ENCODE measurements at regions not wholly inside any gene's neighbourhood (a gene's known extent, or its start where the extent isn't known, plus 50 kb on each side); places are given as distances from the start of the nearest gene placed in this dataset.

DNA sequence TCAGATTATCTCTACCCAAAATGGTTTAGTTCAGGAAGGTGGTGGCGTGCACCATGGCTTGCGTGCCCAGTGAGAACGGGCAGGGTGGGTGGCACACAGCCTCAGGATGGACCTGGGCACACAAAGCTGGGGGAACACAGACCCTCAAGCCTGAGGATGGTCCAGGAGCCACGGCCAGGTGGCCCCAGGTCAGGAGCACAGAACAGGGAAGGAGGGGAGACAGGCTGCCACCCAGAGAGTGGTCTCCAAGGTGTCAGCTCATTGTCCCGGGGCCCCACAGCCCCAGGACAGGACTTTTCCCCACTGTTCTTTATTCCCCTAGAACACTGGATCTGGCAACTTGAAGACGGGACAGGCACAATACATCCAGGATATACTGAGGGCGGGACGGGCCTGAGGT lies 75.6 kb upstream of the MGMT start:
- no peak overlapping the region for H3K4me2 ChIP-seq (ENCODE audit: insufficient read depth, low read length)
- no peaks in the 10 kb centered on the region for H3K4me1 ChIP-seq (replicated peaks in 1 of 2; ENCODE audit: control insufficient read depth in 2 of 2, insufficient read depth in 2 of 2, low read length in 2 of 2)
- in situ Hi-C loops (cut with MboI) (no loop called here), intact Hi-C loops (cut with micrococcal nuclease) (no loop called here)
- ChIA-PET POLR2A (no interaction called here), CTCF (ENCODE audit: low intra/inter-chr PET ratio) (no interaction called here)
- H3K27ac ChIP-seq (ENCODE audit: extremely low read depth, low read depth, low read length), result no peak overlapping the region
- BruUV-seq (replicated peaks), result no TSS peak
- peaks cover 0 to 21% of the 10 kb centered on the region in 2 experiments; a peak in 3 of 5 replicates for H3K27me3 ChIP-seq (ENCODE audit: control insufficient read depth in 2 of 2, insufficient read depth in 2 of 2, low read length in 2 of 2)
- H3K4me3 ChIP-seq, result no peak overlapping the region
- FAIRE-seq (no peak), DNase-seq (ENCODE audit: extremely low read depth in 1 of 4, low spot score in 3 of 4) (no peak), ATAC-seq (no peak)
- TF ChIP-seq, protein P1, sequence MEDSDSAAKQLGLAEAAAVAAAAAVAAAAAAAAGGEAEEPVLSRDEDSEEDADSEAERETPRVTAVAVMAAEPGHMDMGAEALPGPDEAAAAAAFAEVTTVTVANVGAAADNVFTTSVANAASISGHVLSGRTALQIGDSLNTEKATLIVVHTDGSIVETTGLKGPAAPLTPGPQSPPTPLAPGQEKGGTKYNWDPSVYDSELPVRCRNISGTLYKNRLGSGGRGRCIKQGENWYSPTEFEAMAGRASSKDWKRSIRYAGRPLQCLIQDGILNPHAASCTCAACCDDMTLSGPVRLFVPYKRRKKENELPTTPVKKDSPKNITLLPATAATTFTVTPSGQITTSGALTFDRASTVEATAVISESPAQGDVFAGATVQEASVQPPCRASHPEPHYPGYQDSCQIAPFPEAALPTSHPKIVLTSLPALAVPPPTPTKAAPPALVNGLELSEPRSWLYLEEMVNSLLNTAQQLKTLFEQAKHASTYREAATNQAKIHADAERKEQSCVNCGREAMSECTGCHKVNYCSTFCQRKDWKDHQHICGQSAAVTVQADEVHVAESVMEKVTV (CRISPR knock-in tag; IDR thresholded peaks at IDR 0.05), result no peak
- no peak for TF ChIP-seq HLTF (IDR thresholded peaks at IDR 0.05)
- no peaks in the 10 kb centered on the region for H3K79me2 ChIP-seq (ENCODE audit: control insufficient read depth, insufficient read depth, low read length)
- no peaks in the 10 kb centered on the region for H3K36me3 ChIP-seq (ENCODE audit: control insufficient read depth, insufficient read depth, low read length)
- H3K9ac ChIP-seq (ENCODE audit: insufficient read depth in 1 of 2, low read depth in 2 of 2, low read length in 2 of 2), result no peak overlapping the region
- no peak overlapping the region for H2AFZ ChIP-seq (ENCODE audit: low read depth, low read length)
- 0% methylated on average over 7 of the region's 8 CpGs for WGBS (ENCODE audit: insufficient coverage, low coverage, missing lambda C conversion rate)
- H3K9me3 ChIP-seq (replicated peaks; ENCODE audit: control insufficient read depth, insufficient read depth, low read depth, low read length), result no peaks in the 10 kb centered on the region
- no peaks in the 10 kb centered on the region for H3K9me1 ChIP-seq (ENCODE audit: control insufficient read depth, insufficient read depth, low read length)
- no peaks in the 10 kb centered on the region for H4K20me1 ChIP-seq (replicated peaks; ENCODE audit: control insufficient read depth, insufficient read depth, low read length)

GRCh38 chr10:129392855-129393254 lies 74.2 kb upstream of the MGMT start:
- ChIA-PET CTCF (ENCODE audit: low intra/inter-chr PET ratio) (no interaction called here), POLR2A (no interaction called here)
- Histone ChIP-seq H4K20me1 (replicated peaks; ENCODE audit: control insufficient read depth, insufficient read depth, low read length) (no peaks in the 10 kb centered on the region), H3K4me2 (ENCODE audit: insufficient read depth, low read length) (no peak overlapping the region), H3K79me2 (ENCODE audit: control insufficient read depth, insufficient read depth, low read length) (no peaks in the 10 kb centered on the region), H3K9me3 (replicated peaks; ENCODE audit: control insufficient read depth, insufficient read depth, low read depth, low read length) (no peaks in the 10 kb centered on the region), H3K27ac (ENCODE audit: extremely low read depth, low read depth, low read length) (no peak overlapping the region), H3K9me1 (ENCODE audit: control insufficient read depth, insufficient read depth, low read length) (no peaks in the 10 kb centered on the region), H2AFZ (ENCODE audit: low read depth, low read length) (no peak overlapping the region), H3K27me3 (ENCODE audit: control insufficient read depth in 2 of 2, insufficient read depth in 2 of 2, low read length in 2 of 2) (peaks cover 0 to 25% of the 10 kb centered on the region in 2 experiments; a peak in 3 of 5 replicates), H3K4me3 (no peak overlapping the region), H3K4me1 (replicated peaks in 1 of 2; ENCODE audit: control insufficient read depth in 2 of 2, insufficient read depth in 2 of 2, low read length in 2 of 2) (no peaks in the 10 kb centered on the region), H3K9ac (ENCODE audit: insufficient read depth in 1 of 2, low read depth in 2 of 2, low read length in 2 of 2) (no peak overlapping the region), H3K36me3 (ENCODE audit: control insufficient read depth, insufficient read depth, low read length) (no peaks in the 10 kb centered on the region)
- 1% methylated on average over 10 of the region's 10 CpGs for whole genome bisulfite sequencing (ENCODE audit: insufficient coverage, low coverage, missing lambda C conversion rate)
- no peak for DNase-seq (ENCODE audit: extremely low read depth in 1 of 4, low spot score in 3 of 4)
- intact Hi-C loops (cut with micrococcal nuclease) (no loop called here), in situ Hi-C loops (cut with MboI) (no loop called here)
- BruUV-seq (replicated peaks), result no TSS peak
- no peak for FAIRE-seq
- no peak for ATAC-seq
- TF ChIP-seq EP300 (IDR thresholded peaks at IDR 0.05; ENCODE audit: low read length) (no peak), SIN3A (IDR thresholded peaks at IDR 0.05; ENCODE audit: borderline replicate concordance in 2 of 2, control insufficient read depth in 1 of 2, low read depth in 2 of 2, low read length in 2 of 2) (no peak), PTTG1 (tag; IDR thresholded peaks at IDR 0.05; ENCODE audit: low read depth) (no peak), ZNF561 (CRISPR knock-in tag; conservative IDR thresholded peaks at IDR 0.05) (no peak), CHD1 (IDR thresholded peaks at IDR 0.05; ENCODE audit: low read length) (no peak), ID3 (CRISPR knock-in tag; IDR thresholded peaks at IDR 0.05) (no peak), ID3 (tag; IDR thresholded peaks at IDR 0.05) (no peak), NFE2L1 (tag; IDR thresholded peaks at IDR 0.05; ENCODE audit: borderline replicate concordance, low read depth) (no peak), EP400 (IDR thresholded peaks at IDR 0.05) (no peak), CC2D1A (IDR thresholded peaks at IDR 0.05) (no peak)
- TF ChIP-seq, protein P2, sequence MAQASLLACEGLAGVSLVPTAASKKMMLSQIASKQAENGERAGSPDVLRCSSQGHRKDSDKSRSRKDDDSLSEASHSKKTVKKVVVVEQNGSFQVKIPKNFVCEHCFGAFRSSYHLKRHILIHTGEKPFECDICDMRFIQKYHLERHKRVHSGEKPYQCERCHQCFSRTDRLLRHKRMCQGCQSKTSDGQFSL (CRISPR knock-in tag; IDR thresholded peaks at IDR 0.05), result no peak
- TF ChIP-seq, protein P2 (tag; IDR thresholded peaks at IDR 0.05), result no peak

Data from K562 (cell line).